Adrenal gland (tissue), 9 donors: ENCODE measurements at regions not wholly inside any gene's neighbourhood (a gene's known extent, or its start where the extent isn't known, plus 50 kb on each side); places are given as distances from the start of the nearest gene placed in this dataset.

Experiments used
- DNase-seq, 7 donors: peaks; one replicate each; pipeline ENCODE4 v3.0.0-alpha.2; 2019 to 2020
- H3K27ac ChIP-seq, 5 donors: fragments of 200-600 bp; sonication (generic) in 4 of 5; 1 replicate in 3 of 5; 2 replicates in 2 of 5; pipeline versions ENCODE4 v1.5.1 to v1.8.0; 2016 to 2020; ENCODE audit warnings: mild to moderate bottlenecking in 1 of 5
- H3K27me3 ChIP-seq: fragments of 200-600 bp; 2 replicates; pipeline ENCODE4 v1.8.0; 2021
- H3K36me3 ChIP-seq, 2 donors: fragments of 200-600 bp; replicated peaks in 1 of 2; 1 replicate in 1 of 2; 2 replicates in 1 of 2; pipeline versions ENCODE4 v1.5.1 to v1.8.0; 2018 to 2022
- H3K4me1 ChIP-seq, 2 donors: fragments of 200-600 bp; replicated peaks in 1 of 2; 1 replicate in 1 of 2; 2 replicates in 1 of 2; pipeline versions ENCODE4 v1.5.1 to v1.8.0; 2018 to 2021
- H3K4me3 ChIP-seq, 4 donors: fragments of 200-600 bp; sonication (generic) in 3 of 4; one replicate each; pipeline ENCODE4 v1.5.1; 2016 to 2018
- H3K9me3 ChIP-seq, 3 donors: fragments of 200-600 bp; sonication (generic) in 1 of 3; replicated peaks in 1 of 3; 1 replicate in 2 of 3; 2 replicates in 1 of 3; pipeline versions ENCODE4 v1.5.1 to v1.8.0; 2016 to 2021
- POLR2A ChIP-seq, 2 donors: fragments of 450-650 bp; IDR thresholded peaks; one replicate each; pipeline ENCODE4 v1.6.1; 2017; ENCODE audit warnings: antibody characterized with exemption in 2 of 2, mild to moderate bottlenecking in 2 of 2, moderate library complexity in 1 of 2
- WGBS, 4 donors: extraction: QIAGEN DNeasy Blood & Tissue Kit in 2 of 4; methylation state at CpG; one replicate each; pipeline versions ENCODE4 v1.1.5 to v1.1.7; 2013 to 2017; 5-methylcytosine and 5-hydroxymethylcytosine counted together
- intact Hi-C, 2 donors: fragments of 100-400 bp; cut with DNase I; formaldehyde crosslinking; loops; one replicate each; pipeline versions ENCODE4 v1.14.1 to v1.15.0; 2022 to 2023
- TF ChIP-seq, protein P1 (sequence below), 6 experiments: fragments of 450-650 bp in 4 of 6; fragments of 200-600 bp in 2 of 6; sonication (generic) in 1 of 6; IDR thresholded peaks; 1 replicate in 5 of 6; 2 replicates in 1 of 6; pipeline versions ENCODE4 v1.5.1 to v1.8.0; 2016 to 2021; ENCODE audit warnings: antibody characterized with exemption in 6 of 6, mild to moderate bottlenecking in 2 of 6, moderate library complexity in 1 of 6
- donor health status: healthy with polysubstance abuse.
- donor health status: Bipolar disorder and iron deficiency.
- donor health status: DM: yes; HTN: yes; CAD: no.
- donor health status: DM: no; HTN: no; CAD: no.
- donor health status: DM: no; HTN: no; CAD: no.

DNA sequence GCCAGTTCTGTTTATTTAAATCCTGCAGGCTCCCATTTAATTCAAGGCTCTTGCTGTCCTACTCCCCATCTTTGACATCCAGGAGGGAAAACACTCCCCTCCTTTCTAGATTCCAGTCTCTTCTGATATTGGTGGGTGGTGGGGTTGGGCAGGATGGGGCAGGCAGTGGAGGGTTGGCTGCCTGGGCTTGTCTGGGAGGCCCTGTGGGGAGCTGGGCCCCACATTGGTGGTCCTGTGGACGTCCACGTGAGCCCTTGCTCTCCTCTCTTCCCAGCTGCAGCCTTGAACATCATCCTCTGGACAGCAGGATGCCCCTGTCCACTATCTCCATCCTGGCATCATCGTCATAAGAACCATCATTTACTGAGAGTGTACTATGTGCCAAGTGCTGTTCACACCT lies 108.9 kb upstream of the PCBD1 start:
- Histone ChIP-seq H3K36me3 (no peaks in the 10 kb centered on the region), H3K9me3 (no peaks in the 10 kb centered on the region), H3K4me1 (no peaks in the 10 kb centered on the region), H3K27me3 (peaks cover 12% of the 10 kb centered on the region), H3K4me3 (no peak overlapping the region), H3K27ac (no peak overlapping the region)
- DNase-seq: no peak
- intact Hi-C loops: no loop called here
- WGBS, 4 donors: 45 to 68% (median 60%) methylated on average over 3 of the region's 3 CpGs
- TF ChIP-seq, protein P1, sequence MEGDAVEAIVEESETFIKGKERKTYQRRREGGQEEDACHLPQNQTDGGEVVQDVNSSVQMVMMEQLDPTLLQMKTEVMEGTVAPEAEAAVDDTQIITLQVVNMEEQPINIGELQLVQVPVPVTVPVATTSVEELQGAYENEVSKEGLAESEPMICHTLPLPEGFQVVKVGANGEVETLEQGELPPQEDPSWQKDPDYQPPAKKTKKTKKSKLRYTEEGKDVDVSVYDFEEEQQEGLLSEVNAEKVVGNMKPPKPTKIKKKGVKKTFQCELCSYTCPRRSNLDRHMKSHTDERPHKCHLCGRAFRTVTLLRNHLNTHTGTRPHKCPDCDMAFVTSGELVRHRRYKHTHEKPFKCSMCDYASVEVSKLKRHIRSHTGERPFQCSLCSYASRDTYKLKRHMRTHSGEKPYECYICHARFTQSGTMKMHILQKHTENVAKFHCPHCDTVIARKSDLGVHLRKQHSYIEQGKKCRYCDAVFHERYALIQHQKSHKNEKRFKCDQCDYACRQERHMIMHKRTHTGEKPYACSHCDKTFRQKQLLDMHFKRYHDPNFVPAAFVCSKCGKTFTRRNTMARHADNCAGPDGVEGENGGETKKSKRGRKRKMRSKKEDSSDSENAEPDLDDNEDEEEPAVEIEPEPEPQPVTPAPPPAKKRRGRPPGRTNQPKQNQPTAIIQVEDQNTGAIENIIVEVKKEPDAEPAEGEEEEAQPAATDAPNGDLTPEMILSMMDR (IDR thresholded peaks at IDR 0.05): no peak

DNA sequence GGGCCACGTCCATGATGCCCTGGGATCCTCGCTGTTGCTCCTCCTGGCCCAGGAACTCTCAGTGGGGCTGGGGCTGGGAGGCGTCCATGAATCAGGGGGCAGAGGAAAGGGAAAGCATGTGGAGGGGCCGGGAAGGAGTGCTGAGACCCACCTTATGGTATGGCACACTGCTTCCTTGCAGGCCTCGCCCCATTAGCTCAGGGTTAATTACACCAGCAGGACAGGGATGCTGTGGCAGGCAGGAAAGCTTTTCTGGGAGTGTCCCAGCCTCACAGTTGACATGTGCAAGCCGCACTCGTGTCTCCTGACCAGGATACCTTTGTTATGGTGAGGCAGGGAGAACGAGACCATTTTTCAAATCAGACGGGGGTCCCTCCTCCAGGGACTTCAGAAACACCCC lies 109.7 kb upstream of the PCBD1 start:
- no peaks in the 10 kb centered on the region for H3K9me3 ChIP-seq
- no peaks in the 10 kb centered on the region for H3K4me1 ChIP-seq
- 74 to 89% (median 79%) methylated on average over 9 of the region's 9 CpGs for WGBS, 4 donors
- TF ChIP-seq POLR2A (IDR thresholded peaks at IDR 0.05): no peak
- intact Hi-C loops: no loop called here
- H3K27me3 ChIP-seq: peaks cover 12% of the 10 kb centered on the region
- H3K27ac ChIP-seq: no peak overlapping the region
- no peak overlapping the region for H3K4me3 ChIP-seq
- no peaks in the 10 kb centered on the region for H3K36me3 ChIP-seq
- DNase-seq: no peak

DNA sequence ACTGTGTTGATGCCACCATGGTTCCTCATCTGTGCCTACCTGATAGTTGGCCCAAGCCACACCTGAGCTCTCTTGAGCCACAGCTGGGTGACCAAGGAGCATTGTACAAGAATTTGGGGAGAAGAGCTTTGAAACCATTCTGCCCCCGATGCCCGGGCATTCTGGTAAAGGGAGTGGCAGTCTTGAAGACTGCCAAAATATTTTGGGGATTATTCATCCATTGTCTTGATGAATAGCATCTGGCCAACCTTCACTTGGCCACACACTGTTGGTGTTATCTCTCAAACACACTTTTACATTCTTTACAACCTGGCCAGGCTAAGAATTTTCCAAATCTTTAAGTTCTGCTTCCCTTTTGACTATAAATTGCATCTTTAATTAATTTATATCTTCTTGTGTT lies 113.1 kb upstream of the PCBD1 start:
- H3K36me3 ChIP-seq: no peaks in the 10 kb centered on the region
- WGBS, 4 donors: 85 to 97% (median 87%) methylated on average over 2 of the region's 2 CpGs
- DNase-seq: no peak
- TF ChIP-seq, protein P1 (IDR thresholded peaks at IDR 0.05): no peak
- no peak for TF ChIP-seq POLR2A (IDR thresholded peaks at IDR 0.05)
- intact Hi-C loops: no loop called here
- H3K27ac ChIP-seq: no peak overlapping the region
- peaks cover 12% of the 10 kb centered on the region for H3K27me3 ChIP-seq
- H3K9me3 ChIP-seq: no peaks in the 10 kb centered on the region
- no peaks in the 10 kb centered on the region for H3K4me1 ChIP-seq
- H3K4me3 ChIP-seq: no peak overlapping the region

DNA sequence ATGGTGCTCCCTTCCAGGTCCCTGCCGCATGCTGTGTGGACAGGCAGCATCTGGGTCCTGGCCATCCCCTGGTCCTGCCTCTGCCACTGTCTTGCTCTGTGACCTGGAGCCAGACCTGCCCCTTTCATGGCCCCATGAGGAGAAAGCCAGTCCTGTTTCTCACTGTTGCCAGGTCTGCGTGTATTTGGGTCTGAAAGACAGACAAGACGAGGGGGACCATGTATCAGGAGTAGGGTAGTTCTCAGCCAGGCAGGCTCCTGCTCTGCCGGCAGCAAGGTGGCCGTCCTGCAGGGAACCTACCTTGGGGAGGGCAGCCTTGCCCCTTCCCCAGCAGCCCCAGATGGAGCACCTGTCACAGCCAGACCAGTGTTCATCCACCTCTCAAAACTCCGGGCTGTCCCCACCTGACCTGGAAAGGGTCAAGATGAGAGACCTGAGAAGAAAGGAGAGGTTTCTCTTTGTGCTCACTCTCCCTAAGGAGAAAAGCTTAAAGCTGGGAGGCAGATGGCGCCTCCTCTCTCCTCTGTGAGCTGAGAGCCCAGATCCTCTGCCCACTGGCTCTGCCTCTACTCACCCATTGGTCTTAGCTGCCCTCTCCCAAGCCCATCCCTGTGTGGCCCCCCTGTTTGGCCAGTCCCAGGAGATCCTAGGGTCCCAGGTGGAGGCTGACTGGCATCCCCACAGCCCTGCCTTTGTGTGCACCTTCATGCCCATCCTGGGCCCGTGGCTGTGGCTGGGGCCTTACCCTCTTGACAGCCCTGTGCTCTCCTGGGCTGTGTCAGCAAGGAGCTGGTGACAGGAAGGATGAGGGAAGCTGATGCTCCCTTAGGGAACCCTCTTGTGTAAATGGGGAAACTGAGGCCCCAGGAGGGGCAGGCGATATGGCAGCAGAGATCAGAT lies 116.1 kb upstream of the PCBD1 start:
- DNase-seq: no peak
- H3K4me1 ChIP-seq: no peaks in the 10 kb centered on the region
- no peak overlapping the region for H3K27ac ChIP-seq
- H3K27me3 ChIP-seq: no peaks in the 10 kb centered on the region
- 79 to 91% (median 83%) methylated on average over 7 to 9 of the region's 9 CpGs for WGBS, 4 donors
- no peak for TF ChIP-seq POLR2A (IDR thresholded peaks at IDR 0.05)
- TF ChIP-seq, protein P1 (IDR thresholded peaks at IDR 0.05): no peak
- no peak overlapping the region for H3K4me3 ChIP-seq
- intact Hi-C loops: no loop called here
- no peaks in the 10 kb centered on the region for H3K36me3 ChIP-seq
- no peaks in the 10 kb centered on the region for H3K9me3 ChIP-seq
